Hindlimb muscle (tissue), 1 donor: ENCODE measurements at regions not wholly inside any gene's neighbourhood (a gene's known extent, or its start where the extent isn't known, plus 50 kb on each side); places are given as distances from the start of the nearest gene placed in this dataset.
"Not testable (repeated sequence)": the region's sequence is repeated elsewhere in the genome, so short reads cannot be mapped to it uniquely, and the experiment has no call there.

Experiments used
- DNase-seq: peaks from one replicate; pipeline ENCODE4 v3.0.0-alpha.2; 2013

GRCh38 chr13:30058429-30058828 lies 208.0 kb upstream of the UBL3 start:
- DNase-seq: no peak

GRCh38 chr13:30054546-30054945 lies 204.1 kb upstream of the UBL3 start:
- not testable (repeated sequence) for DNase-seq

GRCh38 chr13:30053939-30054338 lies 203.5 kb upstream of the UBL3 start:
- DNase-seq: no peak

GRCh38 chr13:30052120-30052519 lies 201.7 kb upstream of the UBL3 start:
- DNase-seq: no peak

GRCh38 chr13:30051531-30052060 lies 201.2 kb upstream of the UBL3 start:
- no peak for DNase-seq

- DNase-seq: no peak
Observed at GRCh38 chr13:30049692-30050091, 199.3 kb upstream of the UBL3 start.

GRCh38 chr13:30047154-30047874 lies 196.9 kb upstream of the UBL3 start:
- no peak for DNase-seq

GRCh38 chr13:30045916-30046704 lies 195.7 kb upstream of the UBL3 start:
- no peak for DNase-seq

- DNase-seq: no peak
Observed at GRCh38 chr13:30044932-30045331, 194.5 kb upstream of the UBL3 start.

GRCh38 chr13:30043631-30043925 lies 193.2 kb upstream of the UBL3 start:
- DNase-seq: no peak

GRCh38 chr13:30042891-30043630 lies 192.6 kb upstream of the UBL3 start:
- DNase-seq: no peak

GRCh38 chr13:30042272-30042671 lies 191.9 kb upstream of the UBL3 start:
- DNase-seq: no peak

- DNase-seq: no peak
Observed at GRCh38 chr13:30039511-30039911, 189.1 kb upstream of the UBL3 start.

- no peak for DNase-seq
Observed at GRCh38 chr13:30038884-30039283, 188.5 kb upstream of the UBL3 start.

GRCh38 chr13:30037766-30038165 lies 187.3 kb upstream of the UBL3 start:
- no peak for DNase-seq

- DNase-seq: no peak
Observed at GRCh38 chr13:30037306-30037705, 186.9 kb upstream of the UBL3 start.

- peak; percentile 40 for DNase-seq
Observed at GRCh38 chr13:30034458-30034795, 184.0 kb upstream of the UBL3 start.

- peak; percentile 18 for DNase-seq
Observed at GRCh38 chr13:30033681-30034457, 183.5 kb upstream of the UBL3 start.

GRCh38 chr13:30032263-30032662 lies 181.8 kb upstream of the UBL3 start:
- no peak for DNase-seq

- no peak for DNase-seq
Observed at GRCh38 chr13:30031488-30031887, 181.1 kb upstream of the UBL3 start.

- no peak for DNase-seq
Observed at GRCh38 chr13:30030141-30030750, 179.8 kb upstream of the UBL3 start.
